Panc1 (cell line): ENCODE measurements at regions not wholly inside any gene's neighbourhood (a gene's known extent, or its start where the extent isn't known, plus 50 kb on each side); places are given as distances from the start of the nearest gene placed in this dataset.

ENCODE experiments used
- ATAC-seq: fragments of 200-7000 bp; cut with Tn5 transposase; 2 replicates; pipeline ENCODE4 v1.9.1; 2020; ENCODE audit warnings: mild to moderate bottlenecking, moderate library complexity
- BruUV-seq: library from RNA; stranded (reverse); fragments of 400-500 nt; replicated peaks from 2 replicates; lab custom pipeline; 2021; lab: Mats Ljungman, UMichigan
- CTCF ChIA-PET: fragments of 300-600 bp; sonication (Branson Sonifier 250); formaldehyde crosslinking; loops from one replicate; lab custom pipeline; 2022; ENCODE audit warnings: antibody characterized with exemption; lab: Charles Lee
- POLR2A ChIA-PET: fragments of 300-600 bp; sonication (Branson Sonifier 250); formaldehyde crosslinking; loops from one replicate; lab custom pipeline; 2022; ENCODE audit warnings: antibody characterized with exemption; lab: Charles Lee
- DNase-seq: peaks from one replicate; pipeline ENCODE4 v3.0.0-alpha.2; 2010; ENCODE audit warnings: low read depth, low spot score
- H3K27ac ChIP-seq: 2 replicates; pipeline ENCODE4 v1.5.1; 2011; ENCODE audit warnings: mild to moderate bottlenecking, low read length, inconsistent platforms
- H3K27me3 ChIP-seq: fragments of 200-500 bp; sonication (Bioruptor generic); 2 replicates; pipeline ENCODE4 v1.6.0; 2014; ENCODE audit warnings: low read length, inconsistent platforms; ENCODE audit not compliant: control insufficient read depth, insufficient read depth
- H3K36me3 ChIP-seq: fragments of 200-500 bp; sonication (Bioruptor generic); 2 replicates; pipeline ENCODE4 v1.5.1; 2014; ENCODE audit warnings: inconsistent platforms, mild to moderate bottlenecking, low read length, moderate library complexity; ENCODE audit not compliant: control insufficient read depth, insufficient read depth
- H3K4me1 ChIP-seq: 2 replicates; pipeline ENCODE4 v1.5.1; 2011; ENCODE audit warnings: inconsistent platforms, mild to moderate bottlenecking, low read length, moderate library complexity; ENCODE audit not compliant: control insufficient read depth, insufficient read depth
- H3K4me3 ChIP-seq, 2 experiments: 2 replicates each; pipeline ENCODE4 v1.5.1; 2011 to 2012; ENCODE audit warnings: low read depth in 2 of 2, low read length in 2 of 2, mild to moderate bottlenecking in 2 of 2, inconsistent platforms in 1 of 2, moderate library complexity in 1 of 2
- H3K9me3 ChIP-seq: fragments of 200-500 bp; sonication (Bioruptor generic); 2 replicates; pipeline ENCODE4 v1.5.1; 2014; ENCODE audit warnings: low read depth, mild to moderate bottlenecking, inconsistent platforms, low read length, moderate library complexity; ENCODE audit not compliant: control insufficient read depth, insufficient read depth
- CTCF ChIP-seq: fragments of 450-650 bp; IDR thresholded peaks from 2 replicates; pipeline ENCODE4 v1.5.1; 2017; ENCODE audit warnings: mild to moderate bottlenecking
- POLR2AphosphoS5 ChIP-seq: IDR thresholded peaks from 2 replicates; pipeline ENCODE4 v1.6.1; 2012; ENCODE audit warnings: mild to moderate bottlenecking, low read depth, low read length, moderate library complexity
- REST ChIP-seq, 2 experiments: IDR thresholded peaks; 2 replicates each; pipeline ENCODE4 v1.6.1; 2011 to 2012; ENCODE audit warnings: low read depth in 2 of 2, control low read depth in 1 of 2, low read length in 1 of 2, mild to moderate bottlenecking in 1 of 2, moderate library complexity in 1 of 2; ENCODE audit not compliant: insufficient read depth in 1 of 2
- SIN3A ChIP-seq: IDR thresholded peaks from 2 replicates; pipeline ENCODE4 v1.6.1; 2012; ENCODE audit warnings: low read depth, mild to moderate bottlenecking, low read length, moderate library complexity, borderline replicate concordance; ENCODE audit not compliant: insufficient read depth
- TCF7L2 ChIP-seq: IDR thresholded peaks from 2 replicates; pipeline ENCODE4 v1.6.1; 2011; ENCODE audit warnings: mild to moderate bottlenecking, low read depth, low read length, inconsistent platforms
- in situ Hi-C: cut with HindIII; loops from 2 replicates; pipeline ENCODE4 v1.10.0; 2016; ENCODE audit warnings: low sequenced_read_pairs, low pct_unique_long_range_greater_than_20kb
- intact Hi-C: fragments of 100-400 bp; cut with micrococcal nuclease; formaldehyde crosslinking; loops from one replicate; pipeline ENCODE4 v1.10.0; 2022; ENCODE audit not compliant: unreplicated experiment

GRCh38 chr4:183576701-183577404, 72.0 kb downstream of the ING2 start:
- TF ChIP-seq SIN3A (no peak), REST (IDR thresholded peaks at IDR 0.05; ENCODE audit: insufficient read depth in 1 of 2, low read depth in 2 of 2, low read length in 1 of 2) (no peak), CTCF (no peak), TCF7L2 (no peak), POLR2AphosphoS5 (no peak)
- intact Hi-C loops (no loop called here), in situ Hi-C loops (no loop called here)
- no TSS peak for BruUV-seq
- DNase-seq (no peak), ATAC-seq (no peak)
- no peak overlapping the region for H3K27ac ChIP-seq
- H3K4me3 ChIP-seq = no peak overlapping the region
- no peaks in the 10 kb centered on the region for H3K27me3 ChIP-seq
- CTCF ChIA-PET = no interaction called here
- H3K9me3 ChIP-seq = no peaks in the 10 kb centered on the region
- no peaks in the 10 kb centered on the region for H3K4me1 ChIP-seq
- H3K36me3 ChIP-seq = no peaks in the 10 kb centered on the region
- POLR2A ChIA-PET = no interaction called here

GRCh38 chr4:183580370-183580769, 75.5 kb downstream of the ING2 start:
- Histone ChIP-seq H3K4me1 (no peaks in the 10 kb centered on the region), H3K27ac (no peak overlapping the region), H3K4me3 (no peak overlapping the region), H3K27me3 (no peaks in the 10 kb centered on the region), H3K36me3 (no peaks in the 10 kb centered on the region), H3K9me3 (no peaks in the 10 kb centered on the region)
- no peak for DNase-seq
- no peak for TF ChIP-seq SIN3A
- no peak for TF ChIP-seq REST (IDR thresholded peaks at IDR 0.05; ENCODE audit: insufficient read depth in 1 of 2, low read depth in 2 of 2, low read length in 1 of 2)
- TF ChIP-seq POLR2AphosphoS5 = no peak
- ChIA-PET CTCF (no interaction called here), POLR2A (no interaction called here)
- in situ Hi-C loops = no loop called here
- intact Hi-C loops = no loop called here
- ATAC-seq = no peak
- BruUV-seq = no TSS peak
